SK-N-SH treated with all-trans-retinoic acid at 6 μM for 48 hours (cell line): ENCODE measurements at regions not wholly inside any gene's neighbourhood (a gene's known extent, or its start where the extent isn't known, plus 50 kb on each side); places are given as distances from the start of the nearest gene placed in this dataset.

Source experiments
- ARNTL ChIP-seq: fragments of 450-650 bp; formaldehyde crosslinking; IDR thresholded peaks from 2 replicates; pipeline ENCODE4 v1.5.0; 2020; ENCODE audit warnings: low read depth, mild to moderate bottlenecking, moderate library complexity, borderline replicate concordance
- CREB5 ChIP-seq: fragments of 250-450 bp; sonication (Bioruptor Pico); IDR thresholded peaks from 2 replicates; pipeline ENCODE4 v1.5.1; 2020; ENCODE audit warnings: low read depth, mild to moderate bottlenecking, moderate library complexity
- CSRNP3 ChIP-seq: fragments of 250-450 bp; sonication (Bioruptor Pico); IDR thresholded peaks from 2 replicates; pipeline ENCODE4 v1.5.1; 2021; ENCODE audit warnings: mild to moderate bottlenecking, moderate library complexity
- OSR1 ChIP-seq: fragments of 250-450 bp; sonication (Bioruptor Pico); IDR thresholded peaks from 2 replicates; pipeline ENCODE4 v1.8.0; 2022; ENCODE audit warnings: moderate library complexity, mild to moderate bottlenecking, inconsistent platforms
- PATZ1 ChIP-seq: fragments of 250-450 bp; sonication (Bioruptor Pico); IDR thresholded peaks from 2 replicates; pipeline ENCODE4 v1.8.0; 2020; ENCODE audit warnings: mild to moderate bottlenecking, moderate library complexity, borderline replicate concordance
- POU6F1 ChIP-seq: fragments of 250-450 bp; sonication (Bioruptor Pico); IDR thresholded peaks from 2 replicates; pipeline ENCODE4 v1.8.0; 2021; ENCODE audit warnings: low read depth, mild to moderate bottlenecking, moderate library complexity, borderline replicate concordance
- PPARA ChIP-seq: fragments of 250-450 bp; sonication (Bioruptor Pico); IDR thresholded peaks from 2 replicates; pipeline ENCODE4 v1.5.0; 2020; ENCODE audit warnings: mild to moderate bottlenecking, borderline replicate concordance
- TCF4 ChIP-seq: fragments of 250-450 bp; sonication (Bioruptor Pico); IDR thresholded peaks from 2 replicates; pipeline ENCODE4 v1.8.0; 2021; ENCODE audit warnings: mild to moderate bottlenecking, moderate library complexity, borderline replicate concordance
- TSHZ2 ChIP-seq: fragments of 250-450 bp; sonication (Bioruptor Pico); IDR thresholded peaks from 2 replicates; pipeline ENCODE4 v1.5.0; 2020; ENCODE audit warnings: mild to moderate bottlenecking, moderate library complexity
- ZC3H10 ChIP-seq: fragments of 250-450 bp; sonication (Bioruptor Pico); IDR thresholded peaks from 2 replicates; pipeline ENCODE4 v1.5.1; 2021; ENCODE audit warnings: mild to moderate bottlenecking, moderate library complexity
- ZFP3 ChIP-seq: fragments of 250-450 bp; sonication (Bioruptor Pico); IDR thresholded peaks from 2 replicates; pipeline ENCODE4 v1.5.0; 2020; ENCODE audit warnings: mild to moderate bottlenecking, moderate library complexity
- ZFP30 ChIP-seq: fragments of 450-650 bp; formaldehyde crosslinking; IDR thresholded peaks from 2 replicates; pipeline ENCODE4 v1.5.0; 2022; ENCODE audit warnings: mild to moderate bottlenecking, moderate library complexity
- ZNF70 ChIP-seq: fragments of 450-650 bp; formaldehyde crosslinking; IDR thresholded peaks from 2 replicates; pipeline ENCODE4 v1.5.0; 2020; ENCODE audit warnings: mild to moderate bottlenecking, moderate library complexity
- ZNF8 ChIP-seq: fragments of 450-650 bp; formaldehyde crosslinking; IDR thresholded peaks from 2 replicates; pipeline ENCODE4 v1.5.0; 2020; ENCODE audit warnings: mild to moderate bottlenecking, moderate library complexity

- TF ChIP-seq ZFP30 (CRISPR knock-in tag) = no peak
- TF ChIP-seq PATZ1 (CRISPR knock-in tag) = no peak
- TF ChIP-seq ARNTL (CRISPR knock-in tag) = no peak
- no peak for TF ChIP-seq ZNF70
- no peak for TF ChIP-seq OSR1 (CRISPR knock-in tag)
- no peak for TF ChIP-seq TSHZ2 (CRISPR knock-in tag)
- TF ChIP-seq ZC3H10 (CRISPR knock-in tag) = no peak
- TF ChIP-seq ZFP3 = no peak
- TF ChIP-seq CREB5 = no peak
- no peak for TF ChIP-seq TCF4 (CRISPR knock-in tag)
- TF ChIP-seq CSRNP3 (CRISPR knock-in tag) = no peak
- no peak for TF ChIP-seq POU6F1 (CRISPR knock-in tag)
- no peak for TF ChIP-seq PPARA (CRISPR knock-in tag)
- no peak for TF ChIP-seq ZNF8 (CRISPR knock-in tag)
Measured at GRCh38 chr10:78176320-78177317, 143.0 kb downstream of the RPS24 start.
